PFSK-1 (cell line): ENCODE measurements at regions not wholly inside any gene's neighbourhood (a gene's known extent, or its start where the extent isn't known, plus 50 kb on each side); places are given as distances from the start of the nearest gene placed in this dataset.

Experiments
- FOXP2 ChIP-seq: optimal IDR thresholded peaks from 2 replicates; pipeline ENCODE3; 2011; ENCODE audit warnings: borderline replicate concordance, control low read depth, inconsistent platforms; ENCODE audit not compliant: insufficient read depth; ENCODE audit errors: extremely low read length, extremely low read depth
- POLR2AphosphoS5 ChIP-seq: IDR thresholded peaks from 2 replicates; pipeline ENCODE4 v1.6.1; 2012; ENCODE audit warnings: low read depth, mild to moderate bottlenecking, control low read depth, low read length, moderate library complexity
- SIN3A ChIP-seq: IDR thresholded peaks from 2 replicates; pipeline ENCODE4 v1.6.1; 2012; ENCODE audit warnings: mild to moderate bottlenecking, low read length, moderate library complexity, borderline replicate concordance; ENCODE audit not compliant: insufficient read depth
- TAF1 ChIP-seq: IDR thresholded peaks from 2 replicates; pipeline ENCODE4 v1.6.1; 2012; ENCODE audit warnings: low read length, control low read depth, borderline replicate concordance; ENCODE audit not compliant: insufficient read depth
- TF ChIP-seq, protein P1 (sequence below), 2 experiments: IDR thresholded peaks; 2 replicates each; pipeline versions ENCODE4 v1.6.1 to v1.8.0; 2011 to 2012; ENCODE audit warnings: low read depth in 2 of 2, low read length in 2 of 2, control low read depth in 1 of 2, inconsistent platforms in 1 of 2, mild to moderate bottlenecking in 1 of 2, moderate library complexity in 1 of 2; ENCODE audit not compliant: insufficient read depth in 1 of 2

GRCh38 chr2:220963930-220964329, 608.2 kb downstream of the EPHA4 start:
- TF ChIP-seq TAF1 (no peak), POLR2AphosphoS5 (no peak), SIN3A (no peak), FOXP2 (no peak)
- TF ChIP-seq, protein P1, sequence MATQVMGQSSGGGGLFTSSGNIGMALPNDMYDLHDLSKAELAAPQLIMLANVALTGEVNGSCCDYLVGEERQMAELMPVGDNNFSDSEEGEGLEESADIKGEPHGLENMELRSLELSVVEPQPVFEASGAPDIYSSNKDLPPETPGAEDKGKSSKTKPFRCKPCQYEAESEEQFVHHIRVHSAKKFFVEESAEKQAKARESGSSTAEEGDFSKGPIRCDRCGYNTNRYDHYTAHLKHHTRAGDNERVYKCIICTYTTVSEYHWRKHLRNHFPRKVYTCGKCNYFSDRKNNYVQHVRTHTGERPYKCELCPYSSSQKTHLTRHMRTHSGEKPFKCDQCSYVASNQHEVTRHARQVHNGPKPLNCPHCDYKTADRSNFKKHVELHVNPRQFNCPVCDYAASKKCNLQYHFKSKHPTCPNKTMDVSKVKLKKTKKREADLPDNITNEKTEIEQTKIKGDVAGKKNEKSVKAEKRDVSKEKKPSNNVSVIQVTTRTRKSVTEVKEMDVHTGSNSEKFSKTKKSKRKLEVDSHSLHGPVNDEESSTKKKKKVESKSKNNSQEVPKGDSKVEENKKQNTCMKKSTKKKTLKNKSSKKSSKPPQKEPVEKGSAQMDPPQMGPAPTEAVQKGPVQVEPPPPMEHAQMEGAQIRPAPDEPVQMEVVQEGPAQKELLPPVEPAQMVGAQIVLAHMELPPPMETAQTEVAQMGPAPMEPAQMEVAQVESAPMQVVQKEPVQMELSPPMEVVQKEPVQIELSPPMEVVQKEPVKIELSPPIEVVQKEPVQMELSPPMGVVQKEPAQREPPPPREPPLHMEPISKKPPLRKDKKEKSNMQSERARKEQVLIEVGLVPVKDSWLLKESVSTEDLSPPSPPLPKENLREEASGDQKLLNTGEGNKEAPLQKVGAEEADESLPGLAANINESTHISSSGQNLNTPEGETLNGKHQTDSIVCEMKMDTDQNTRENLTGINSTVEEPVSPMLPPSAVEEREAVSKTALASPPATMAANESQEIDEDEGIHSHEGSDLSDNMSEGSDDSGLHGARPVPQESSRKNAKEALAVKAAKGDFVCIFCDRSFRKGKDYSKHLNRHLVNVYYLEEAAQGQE (IDR thresholded peaks at IDR 0.05; ENCODE audit: insufficient read depth in 1 of 2, low read depth in 2 of 2, low read length in 2 of 2): no peak

GRCh38 chr2:220966636-220967035, 605.5 kb downstream of the EPHA4 start:
- TF ChIP-seq FOXP2: no peak
- TF ChIP-seq TAF1: no peak
- TF ChIP-seq POLR2AphosphoS5: no peak
- TF ChIP-seq, protein P1 (IDR thresholded peaks at IDR 0.05; ENCODE audit: insufficient read depth in 1 of 2, low read depth in 2 of 2, low read length in 2 of 2): no peak
- TF ChIP-seq SIN3A: no peak

GRCh38 chr2:220969348-220969747, 602.8 kb downstream of the EPHA4 start:
- TF ChIP-seq POLR2AphosphoS5 (no peak), SIN3A (no peak), TAF1 (no peak), FOXP2 (no peak)
- TF ChIP-seq, protein P1 (IDR thresholded peaks at IDR 0.05; ENCODE audit: insufficient read depth in 1 of 2, low read depth in 2 of 2, low read length in 2 of 2): no peak

DNA sequence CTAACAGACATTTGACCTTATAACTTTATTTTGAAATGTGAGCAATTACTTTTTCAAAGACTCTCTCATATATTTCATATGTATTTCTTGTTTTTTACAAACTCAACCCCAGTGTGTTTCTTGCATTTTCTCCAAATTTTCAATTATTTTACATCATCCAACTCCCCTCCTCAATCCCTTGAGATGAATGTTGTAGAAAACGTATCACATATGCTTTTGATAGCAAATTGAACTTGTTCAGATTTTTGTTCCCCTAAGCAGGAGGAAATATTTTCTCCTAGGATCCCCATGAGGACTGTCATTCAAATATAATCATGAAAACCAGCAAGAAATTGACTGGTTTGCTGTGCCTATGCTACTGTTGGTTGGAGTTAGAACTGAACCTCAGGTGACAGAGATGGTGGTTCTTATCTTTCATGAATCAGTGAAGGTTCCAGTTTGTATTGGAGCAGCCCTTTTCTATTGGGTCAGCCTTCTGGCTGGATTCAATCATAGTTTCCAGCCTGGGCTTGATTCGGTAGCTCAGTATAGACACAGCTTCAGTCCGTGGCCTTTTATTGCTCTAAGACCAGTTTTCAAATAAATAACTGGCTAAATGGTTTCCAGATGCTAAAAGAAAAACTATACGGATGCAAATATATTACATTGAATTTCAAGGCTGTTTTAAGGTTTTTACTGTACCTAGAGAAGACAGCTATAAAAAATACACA, 591.0 kb downstream of the EPHA4 start:
- TF ChIP-seq SIN3A (no peak), FOXP2 (no peak), POLR2AphosphoS5 (no peak), TAF1 (no peak)
- TF ChIP-seq, protein P1 (IDR thresholded peaks at IDR 0.05; ENCODE audit: insufficient read depth in 1 of 2, low read depth in 2 of 2, low read length in 2 of 2): no peak

DNA sequence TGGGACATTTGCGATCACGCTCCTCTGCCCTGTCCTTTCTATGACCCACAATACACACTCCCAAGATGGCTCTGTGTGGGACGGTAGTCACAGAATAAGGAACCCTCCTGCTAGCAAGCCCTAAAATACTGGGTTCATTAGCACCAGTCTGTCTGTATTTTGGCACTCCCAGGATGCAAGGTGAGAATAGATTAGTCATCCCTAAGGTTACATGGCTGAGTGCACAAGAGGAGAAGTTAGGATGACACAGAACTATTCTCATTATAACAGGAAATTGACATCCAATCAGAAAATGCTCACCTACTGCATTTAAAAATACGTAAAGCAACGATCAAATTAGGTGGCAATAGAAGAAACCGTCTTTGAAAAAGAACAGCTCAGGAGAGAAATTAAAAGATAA, 590.2 kb downstream of the EPHA4 start:
- TF ChIP-seq, protein P1 (IDR thresholded peaks at IDR 0.05; ENCODE audit: insufficient read depth in 1 of 2, low read depth in 2 of 2, low read length in 2 of 2): no peak
- no peak for TF ChIP-seq FOXP2
